ENCODE measurements at regions not wholly inside any gene's neighbourhood (a gene's known extent, or its start where the extent isn't known, plus 50 kb on each side); places are given as distances from the start of the nearest gene placed in this dataset.

DNA sequence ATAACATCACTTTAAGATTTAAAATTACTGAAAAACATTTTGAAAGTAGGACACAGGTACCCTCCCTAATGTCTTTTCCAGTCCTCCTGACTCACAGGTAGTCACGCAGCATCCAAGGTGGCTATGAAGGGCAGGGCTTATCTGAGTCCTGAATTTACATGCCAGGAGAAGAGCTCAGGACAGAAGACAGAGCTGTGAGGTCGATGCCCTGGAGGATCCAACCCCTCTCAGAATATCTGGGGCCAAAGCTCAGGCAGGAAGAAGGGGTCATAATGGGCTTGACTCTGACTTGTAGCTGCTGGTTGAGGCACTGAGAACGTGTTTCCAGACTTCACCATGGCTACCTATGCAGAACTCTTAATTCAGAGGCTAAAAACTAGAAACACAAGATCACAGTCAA lies 177.5 kb downstream of the AASDH start:
- Histone ChIP-seq H3K27me3 (ENCODE audit: insufficient read depth, poor library complexity, severe bottlenecking) (no peaks in the 10 kb centered on the region), H3K36me3 (ENCODE audit: low read depth) (no peaks in the 10 kb centered on the region), H3K4me3 (ENCODE audit: severe bottlenecking) (no peak overlapping the region), H3K9me3 (ENCODE audit: severe bottlenecking) (no peaks in the 10 kb centered on the region), H3K4me1 (ENCODE audit: insufficient read depth, poor library complexity, severe bottlenecking) (no peaks in the 10 kb centered on the region), H3K27ac (ENCODE audit: poor library complexity, severe bottlenecking) (no peak overlapping the region)
- ATAC-seq (ENCODE audit: low read depth) = no peak
- DNase-seq (ENCODE audit: low spot score) = no peak
- TF ChIP-seq, protein P1, sequence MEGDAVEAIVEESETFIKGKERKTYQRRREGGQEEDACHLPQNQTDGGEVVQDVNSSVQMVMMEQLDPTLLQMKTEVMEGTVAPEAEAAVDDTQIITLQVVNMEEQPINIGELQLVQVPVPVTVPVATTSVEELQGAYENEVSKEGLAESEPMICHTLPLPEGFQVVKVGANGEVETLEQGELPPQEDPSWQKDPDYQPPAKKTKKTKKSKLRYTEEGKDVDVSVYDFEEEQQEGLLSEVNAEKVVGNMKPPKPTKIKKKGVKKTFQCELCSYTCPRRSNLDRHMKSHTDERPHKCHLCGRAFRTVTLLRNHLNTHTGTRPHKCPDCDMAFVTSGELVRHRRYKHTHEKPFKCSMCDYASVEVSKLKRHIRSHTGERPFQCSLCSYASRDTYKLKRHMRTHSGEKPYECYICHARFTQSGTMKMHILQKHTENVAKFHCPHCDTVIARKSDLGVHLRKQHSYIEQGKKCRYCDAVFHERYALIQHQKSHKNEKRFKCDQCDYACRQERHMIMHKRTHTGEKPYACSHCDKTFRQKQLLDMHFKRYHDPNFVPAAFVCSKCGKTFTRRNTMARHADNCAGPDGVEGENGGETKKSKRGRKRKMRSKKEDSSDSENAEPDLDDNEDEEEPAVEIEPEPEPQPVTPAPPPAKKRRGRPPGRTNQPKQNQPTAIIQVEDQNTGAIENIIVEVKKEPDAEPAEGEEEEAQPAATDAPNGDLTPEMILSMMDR (IDR thresholded peaks at IDR 0.05; ENCODE audit: poor library complexity, severe bottlenecking) = no peak

DNA sequence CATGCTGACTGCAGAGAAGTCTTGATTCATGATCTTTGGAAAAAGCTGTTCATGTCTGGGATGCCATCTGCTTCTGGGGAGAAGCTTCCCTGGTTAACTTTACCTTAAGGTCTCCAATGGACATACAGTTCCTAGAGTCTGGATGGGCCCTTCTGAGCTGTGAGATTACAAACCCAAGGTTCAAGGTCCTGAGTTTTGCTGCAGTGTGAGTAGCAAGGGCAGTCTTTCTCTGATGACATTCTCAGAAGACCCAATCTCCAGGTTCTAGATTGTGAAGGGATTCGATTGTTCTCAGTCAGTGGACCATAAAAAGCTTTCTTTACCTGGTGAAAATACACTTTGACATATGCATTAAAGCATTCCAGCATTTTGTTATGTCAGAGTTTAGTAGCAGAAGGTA lies 179.2 kb downstream of the AASDH start:
- no peaks in the 10 kb centered on the region for H3K27me3 ChIP-seq (ENCODE audit: insufficient read depth, poor library complexity, severe bottlenecking)
- TF ChIP-seq, protein P1 (IDR thresholded peaks at IDR 0.05; ENCODE audit: poor library complexity, severe bottlenecking) = no peak
- DNase-seq (ENCODE audit: low spot score) (no peak), ATAC-seq (ENCODE audit: low read depth) (no peak)
- H3K4me3 ChIP-seq (ENCODE audit: severe bottlenecking) = no peak overlapping the region
- no peaks in the 10 kb centered on the region for H3K36me3 ChIP-seq (ENCODE audit: low read depth)
- H3K27ac ChIP-seq (ENCODE audit: poor library complexity, severe bottlenecking) = no peak overlapping the region
- no peaks in the 10 kb centered on the region for H3K4me1 ChIP-seq (ENCODE audit: insufficient read depth, poor library complexity, severe bottlenecking)
- H3K9me3 ChIP-seq (ENCODE audit: severe bottlenecking) = no peaks in the 10 kb centered on the region

DNA sequence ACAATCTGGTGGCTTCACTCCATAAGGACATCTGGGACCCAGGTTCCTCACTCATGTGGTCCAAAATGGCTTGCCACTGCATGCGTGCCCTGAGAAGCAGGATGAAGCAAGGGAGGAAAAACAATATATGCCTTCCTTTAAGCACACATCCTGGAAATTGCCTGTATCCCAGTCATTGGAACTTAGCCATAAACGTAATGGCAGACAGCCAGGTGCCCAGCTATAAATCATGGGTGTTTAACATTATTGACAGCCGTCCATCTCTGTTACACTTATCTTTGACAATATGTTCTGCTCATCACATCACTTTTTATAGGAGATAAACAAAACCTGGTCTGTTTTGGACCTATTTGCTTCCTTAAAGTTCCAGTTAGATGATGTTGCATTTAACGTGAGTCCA lies 181.0 kb downstream of the AASDH start:
- Histone ChIP-seq H3K9me3 (ENCODE audit: severe bottlenecking) (no peaks in the 10 kb centered on the region), H3K36me3 (ENCODE audit: low read depth) (no peaks in the 10 kb centered on the region), H3K4me1 (ENCODE audit: insufficient read depth, poor library complexity, severe bottlenecking) (no peaks in the 10 kb centered on the region), H3K27me3 (ENCODE audit: insufficient read depth, poor library complexity, severe bottlenecking) (no peaks in the 10 kb centered on the region), H3K27ac (ENCODE audit: poor library complexity, severe bottlenecking) (no peak overlapping the region), H3K4me3 (ENCODE audit: severe bottlenecking) (no peak overlapping the region)
- no peak for DNase-seq (ENCODE audit: low spot score)
- TF ChIP-seq, protein P1 (IDR thresholded peaks at IDR 0.05; ENCODE audit: poor library complexity, severe bottlenecking) = no peak
- ATAC-seq (ENCODE audit: low read depth) = no peak

DNA sequence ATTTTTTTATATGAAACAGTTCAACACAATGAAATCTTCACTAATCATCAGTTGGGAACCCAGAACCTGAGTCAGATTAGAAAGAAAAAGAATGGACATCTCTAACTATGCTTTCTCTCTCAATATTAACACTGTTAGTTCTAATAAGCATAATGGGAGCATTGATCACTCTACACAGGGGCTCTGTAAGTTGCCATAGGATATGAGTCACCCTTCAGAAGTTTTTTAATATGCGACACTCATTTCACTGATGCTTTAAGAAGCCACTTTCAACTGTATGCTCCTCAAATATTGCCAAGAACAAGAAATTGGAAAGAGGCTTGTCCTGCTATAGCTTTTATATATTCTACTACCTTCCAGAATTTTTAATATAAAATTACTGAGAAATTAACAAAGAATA lies 187.0 kb downstream of the AASDH start:
- Histone ChIP-seq H3K4me1 (ENCODE audit: insufficient read depth, poor library complexity, severe bottlenecking) (no peaks in the 10 kb centered on the region), H3K27ac (ENCODE audit: poor library complexity, severe bottlenecking) (no peak overlapping the region), H3K36me3 (ENCODE audit: low read depth) (no peaks in the 10 kb centered on the region), H3K9me3 (ENCODE audit: severe bottlenecking) (no peaks in the 10 kb centered on the region), H3K4me3 (ENCODE audit: severe bottlenecking) (no peak overlapping the region), H3K27me3 (ENCODE audit: insufficient read depth, poor library complexity, severe bottlenecking) (no peaks in the 10 kb centered on the region)
- no peak for DNase-seq (ENCODE audit: low spot score)
- ATAC-seq (ENCODE audit: low read depth) = no peak
- TF ChIP-seq, protein P1 (IDR thresholded peaks at IDR 0.05; ENCODE audit: poor library complexity, severe bottlenecking) = no peak

DNA sequence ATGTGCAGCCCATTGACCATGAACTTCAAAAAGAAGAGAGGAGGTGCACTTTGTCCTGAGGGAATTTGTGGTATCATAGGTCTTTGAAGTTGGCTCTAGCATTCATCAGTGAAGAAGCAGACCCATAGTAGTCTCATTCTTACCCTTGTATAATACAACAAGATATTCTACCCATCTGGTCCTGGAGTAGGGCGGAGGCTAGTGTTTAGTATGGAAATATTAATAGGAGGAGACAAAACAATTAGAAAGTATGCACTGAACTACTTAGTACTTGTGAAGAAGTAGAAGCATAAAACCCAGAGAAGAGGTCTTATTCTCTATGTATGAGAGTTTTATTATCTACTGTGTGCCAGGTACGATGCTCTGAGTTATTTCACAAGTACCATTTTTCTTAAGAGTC lies 189.0 kb downstream of the AASDH start:
- TF ChIP-seq, protein P1 (IDR thresholded peaks at IDR 0.05; ENCODE audit: poor library complexity, severe bottlenecking) = no peak
- no peaks in the 10 kb centered on the region for H3K27me3 ChIP-seq (ENCODE audit: insufficient read depth, poor library complexity, severe bottlenecking)

More for the DNA sequence above, 189.0 kb downstream of the AASDH start:
- no peak overlapping the region for H3K4me3 ChIP-seq (ENCODE audit: severe bottlenecking)
- H3K9me3 ChIP-seq (ENCODE audit: severe bottlenecking) = no peaks in the 10 kb centered on the region
- no peaks in the 10 kb centered on the region for H3K4me1 ChIP-seq (ENCODE audit: insufficient read depth, poor library complexity, severe bottlenecking)
- ATAC-seq (ENCODE audit: low read depth) (no peak), DNase-seq (ENCODE audit: low spot score) (no peak)
- H3K27ac ChIP-seq (ENCODE audit: poor library complexity, severe bottlenecking) = no peak overlapping the region
- no peaks in the 10 kb centered on the region for H3K36me3 ChIP-seq (ENCODE audit: low read depth)
